Superior temporal gyrus (tissue), 1 donor: ENCODE measurements at regions not wholly inside any gene's neighbourhood (a gene's known extent, or its start where the extent isn't known, plus 50 kb on each side); places are given as distances from the start of the nearest gene placed in this dataset.

Source experiments
- DNase-seq: peaks from one replicate; pipeline ENCODE4 v3.0.0-alpha.2; 2016; ENCODE audit errors: extremely low spot score

DNA sequence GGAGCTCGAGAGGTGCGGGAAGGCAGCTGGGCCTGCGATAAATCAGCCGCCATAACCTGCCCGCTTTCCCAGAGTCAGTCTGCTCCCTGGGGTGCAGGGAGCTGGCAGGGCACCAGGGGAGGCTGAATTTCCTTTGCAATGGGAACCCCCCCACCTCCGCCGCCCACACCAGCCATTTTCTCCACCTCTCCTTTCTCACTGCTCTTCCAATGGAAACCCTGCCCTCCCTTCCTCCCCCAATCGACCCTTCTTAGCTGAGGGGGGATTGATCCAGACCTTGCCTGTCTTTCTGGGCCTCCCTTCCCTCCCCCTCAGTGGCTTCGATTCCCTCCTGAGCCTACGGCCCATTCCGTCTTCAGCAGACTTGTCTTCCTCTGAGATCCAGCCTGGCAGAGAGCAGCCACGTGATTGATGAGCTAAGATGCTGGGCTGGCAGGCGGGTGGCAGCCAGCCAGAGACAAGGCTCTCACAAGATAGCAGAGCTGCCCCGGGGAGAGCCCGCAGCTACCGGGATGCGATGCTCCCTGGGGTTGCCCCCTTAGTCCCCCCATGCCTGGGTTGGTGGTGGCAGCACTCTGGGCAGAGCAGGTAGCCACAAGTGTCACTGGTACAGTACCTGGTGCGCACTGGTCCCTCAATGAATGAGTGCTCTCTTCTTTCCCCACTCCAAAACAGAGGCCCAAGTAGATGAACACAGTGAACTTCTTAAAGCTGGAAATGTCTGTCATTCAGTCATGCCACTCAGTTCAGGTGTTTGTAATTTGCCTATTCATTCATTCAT is 53.7 kb upstream of the FABP6 start:
- DNase-seq, result peak; percentile 92

GRCh38 chr5:160174780-160175437 is 54.4 kb upstream of the FABP6 start:
- DNase-seq, result peak; percentile 23

GRCh38 chr5:160174290-160174689 is 55.0 kb upstream of the FABP6 start:
- DNase-seq, result no peak

DNA sequence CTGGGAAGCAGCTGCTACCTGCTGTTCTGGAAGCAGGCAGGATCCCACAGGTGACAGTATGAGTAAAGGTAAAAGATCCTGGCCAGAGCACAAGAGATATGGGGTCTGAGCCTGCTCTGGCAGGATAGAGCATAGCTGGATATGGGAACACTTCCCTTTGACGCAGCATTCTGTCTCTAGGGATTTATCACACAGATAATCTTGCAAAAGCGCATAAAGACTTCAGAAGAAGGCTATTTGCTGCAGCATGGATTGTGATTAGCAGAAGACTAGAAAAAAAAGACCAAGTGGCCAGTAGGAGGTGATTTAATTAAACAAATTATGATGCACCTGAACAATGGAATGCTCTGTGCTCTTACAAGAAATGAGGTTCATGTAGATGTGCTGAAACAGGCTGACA is 52.4 kb upstream of the PWWP2A start:
- no peak for DNase-seq

GRCh38 chr5:160169326-160169725 is 50.1 kb upstream of the PWWP2A start:
- no peak for DNase-seq
